ENCODE measurements at regions not wholly inside any gene's neighbourhood (a gene's known extent, or its start where the extent isn't known, plus 50 kb on each side); places are given as distances from the start of the nearest gene placed in this dataset.

DNA sequence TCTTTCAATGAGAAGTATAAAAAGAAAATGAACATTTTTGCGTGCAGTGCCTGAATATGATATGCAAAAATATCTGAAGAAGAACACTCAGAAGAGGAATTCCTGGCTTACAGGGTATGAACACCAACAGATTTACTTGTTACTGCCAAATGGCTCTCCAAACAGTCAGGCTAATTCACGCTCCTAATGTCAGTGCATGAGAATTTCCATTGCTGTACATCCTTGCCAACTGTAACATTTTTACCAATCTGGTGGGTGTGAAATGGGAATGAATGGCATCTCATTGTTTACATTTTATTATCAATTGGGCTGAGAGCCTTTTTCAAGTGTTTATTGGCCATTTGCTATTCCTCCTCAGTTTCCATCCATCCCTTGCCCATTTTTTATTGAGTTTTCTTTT, 365.3 kb upstream of the MAP3K7 start:
- no peak for DNase-seq (ENCODE audit: low spot score in 2 of 2)
- H3K4me3 ChIP-seq (ENCODE audit: low read depth, poor library complexity, severe bottlenecking): no peak overlapping the region
- TF ChIP-seq, protein P1, sequence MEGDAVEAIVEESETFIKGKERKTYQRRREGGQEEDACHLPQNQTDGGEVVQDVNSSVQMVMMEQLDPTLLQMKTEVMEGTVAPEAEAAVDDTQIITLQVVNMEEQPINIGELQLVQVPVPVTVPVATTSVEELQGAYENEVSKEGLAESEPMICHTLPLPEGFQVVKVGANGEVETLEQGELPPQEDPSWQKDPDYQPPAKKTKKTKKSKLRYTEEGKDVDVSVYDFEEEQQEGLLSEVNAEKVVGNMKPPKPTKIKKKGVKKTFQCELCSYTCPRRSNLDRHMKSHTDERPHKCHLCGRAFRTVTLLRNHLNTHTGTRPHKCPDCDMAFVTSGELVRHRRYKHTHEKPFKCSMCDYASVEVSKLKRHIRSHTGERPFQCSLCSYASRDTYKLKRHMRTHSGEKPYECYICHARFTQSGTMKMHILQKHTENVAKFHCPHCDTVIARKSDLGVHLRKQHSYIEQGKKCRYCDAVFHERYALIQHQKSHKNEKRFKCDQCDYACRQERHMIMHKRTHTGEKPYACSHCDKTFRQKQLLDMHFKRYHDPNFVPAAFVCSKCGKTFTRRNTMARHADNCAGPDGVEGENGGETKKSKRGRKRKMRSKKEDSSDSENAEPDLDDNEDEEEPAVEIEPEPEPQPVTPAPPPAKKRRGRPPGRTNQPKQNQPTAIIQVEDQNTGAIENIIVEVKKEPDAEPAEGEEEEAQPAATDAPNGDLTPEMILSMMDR (IDR thresholded peaks at IDR 0.05): no peak
- no peak for TF ChIP-seq POLR2A (IDR thresholded peaks at IDR 0.05)
- 72 to 81% methylated on average over 2 of the region's 2 CpGs for WGBS, 2 donors
- intact Hi-C loops (cut with DNase I; ENCODE audit: low total_unique reads): no loop called here

DNA sequence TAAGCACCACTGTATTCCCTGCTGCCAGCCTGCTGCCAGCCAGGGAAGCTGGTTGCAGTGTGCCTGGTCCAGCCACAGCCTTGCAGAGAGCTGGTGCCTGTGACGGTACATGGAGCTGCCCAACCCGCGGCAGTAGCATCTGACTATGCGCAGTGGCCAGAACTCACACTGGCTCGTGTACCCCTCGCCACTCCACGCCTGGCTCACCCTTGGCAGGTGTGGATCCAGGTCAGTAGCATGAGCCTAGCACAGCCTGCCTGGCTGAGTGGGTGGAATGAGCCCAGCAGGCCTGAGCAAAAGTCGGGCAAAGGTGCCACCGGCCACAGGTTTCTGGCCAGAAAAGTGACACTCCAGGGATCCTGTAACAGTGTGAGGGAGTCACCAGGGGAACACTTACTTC, 361.7 kb upstream of the MAP3K7 start:
- DNase-seq (ENCODE audit: low spot score in 2 of 2): no peak
- intact Hi-C loops (cut with DNase I; ENCODE audit: low total_unique reads): no loop called here
- no peak overlapping the region for H3K4me3 ChIP-seq (ENCODE audit: low read depth, poor library complexity, severe bottlenecking)
- TF ChIP-seq POLR2A (IDR thresholded peaks at IDR 0.05): no peak
- TF ChIP-seq, protein P1 (IDR thresholded peaks at IDR 0.05): no peak
- WGBS, 2 donors: 95 to 97% methylated on average over 2 to 9 of the region's 9 CpGs

DNA sequence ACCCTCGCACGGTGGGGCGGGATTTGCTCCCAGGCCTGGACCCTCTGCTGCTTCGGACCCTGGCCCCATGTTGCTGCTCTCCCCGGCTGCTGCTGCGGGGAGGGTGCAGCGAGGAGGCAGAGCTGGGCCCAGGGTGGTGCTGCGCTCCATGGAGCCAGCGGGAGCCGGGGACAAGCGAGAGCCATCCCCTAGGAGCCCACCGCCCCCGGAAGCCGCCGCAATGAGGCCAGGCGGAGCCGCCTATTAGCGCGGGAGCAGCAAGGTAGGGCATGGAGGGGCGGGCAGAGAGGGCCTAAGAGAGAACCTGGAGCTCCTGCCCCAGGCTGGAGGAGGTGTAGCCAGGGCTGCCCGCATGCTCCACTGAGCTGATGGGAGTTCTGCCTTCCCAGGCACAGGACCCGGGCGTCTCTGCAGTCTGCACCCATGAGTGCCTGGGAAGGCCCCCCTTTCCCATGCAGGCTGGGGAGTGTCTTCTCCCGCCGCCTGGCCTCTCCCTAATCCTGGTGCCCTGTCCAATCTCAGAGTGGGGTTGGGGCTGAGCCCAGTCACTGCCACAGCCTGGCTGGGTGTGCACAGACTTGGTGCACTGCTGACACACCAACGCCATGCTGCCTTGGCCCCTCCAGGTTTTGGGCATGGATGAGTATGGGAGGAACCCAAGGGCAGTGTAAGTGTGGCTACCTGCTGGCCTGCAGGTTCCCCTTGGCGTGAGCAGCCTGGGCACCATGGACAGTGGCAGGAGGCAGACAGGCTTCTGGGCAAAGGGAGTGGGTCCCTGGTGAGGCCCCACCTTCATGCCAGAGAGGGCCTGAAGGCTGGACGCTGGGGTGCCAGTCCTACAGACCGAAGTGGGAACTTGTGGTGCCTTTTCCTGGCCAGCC, 360.6 kb upstream of the MAP3K7 start:
- TF ChIP-seq, protein P1 (IDR thresholded peaks at IDR 0.05): no peak
- no peak for TF ChIP-seq POLR2A (IDR thresholded peaks at IDR 0.05)
- no peak overlapping the region for H3K4me3 ChIP-seq (ENCODE audit: low read depth, poor library complexity, severe bottlenecking)
- no peak for DNase-seq (ENCODE audit: low spot score in 2 of 2)
- 95 to 96% methylated on average over 18 to 25 of the region's 29 CpGs for WGBS, 2 donors
- intact Hi-C loops (cut with DNase I; ENCODE audit: low total_unique reads): no loop called here

DNA sequence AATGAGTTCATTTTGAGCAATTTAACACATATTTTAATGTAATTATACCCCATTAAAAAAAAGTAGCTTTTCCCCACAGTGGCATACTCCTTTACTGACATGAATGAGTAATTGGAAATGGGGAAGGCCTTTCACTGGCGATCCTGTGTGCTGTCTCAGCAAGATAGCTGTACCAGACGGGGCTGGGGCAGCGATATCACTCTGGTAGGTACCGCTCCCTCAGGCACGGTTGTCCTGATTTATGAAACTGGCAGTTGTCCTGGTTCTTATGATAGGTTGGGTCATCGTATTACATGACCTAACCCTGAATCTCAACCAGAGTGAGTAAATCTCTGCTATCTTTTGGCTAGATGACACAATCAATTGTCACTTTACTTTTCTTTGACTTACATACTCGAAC, 355.0 kb upstream of the MAP3K7 start:
- DNase-seq (ENCODE audit: low spot score in 2 of 2): no peak
- 58% methylated on average over 7 of the region's 7 CpGs for WGBS, 2 donors
- intact Hi-C loops (cut with DNase I; ENCODE audit: low total_unique reads): no loop called here
- no peak for TF ChIP-seq POLR2A (IDR thresholded peaks at IDR 0.05)
- TF ChIP-seq, protein P1 (IDR thresholded peaks at IDR 0.05): no peak
- no peak overlapping the region for H3K4me3 ChIP-seq (ENCODE audit: low read depth, poor library complexity, severe bottlenecking)

DNA sequence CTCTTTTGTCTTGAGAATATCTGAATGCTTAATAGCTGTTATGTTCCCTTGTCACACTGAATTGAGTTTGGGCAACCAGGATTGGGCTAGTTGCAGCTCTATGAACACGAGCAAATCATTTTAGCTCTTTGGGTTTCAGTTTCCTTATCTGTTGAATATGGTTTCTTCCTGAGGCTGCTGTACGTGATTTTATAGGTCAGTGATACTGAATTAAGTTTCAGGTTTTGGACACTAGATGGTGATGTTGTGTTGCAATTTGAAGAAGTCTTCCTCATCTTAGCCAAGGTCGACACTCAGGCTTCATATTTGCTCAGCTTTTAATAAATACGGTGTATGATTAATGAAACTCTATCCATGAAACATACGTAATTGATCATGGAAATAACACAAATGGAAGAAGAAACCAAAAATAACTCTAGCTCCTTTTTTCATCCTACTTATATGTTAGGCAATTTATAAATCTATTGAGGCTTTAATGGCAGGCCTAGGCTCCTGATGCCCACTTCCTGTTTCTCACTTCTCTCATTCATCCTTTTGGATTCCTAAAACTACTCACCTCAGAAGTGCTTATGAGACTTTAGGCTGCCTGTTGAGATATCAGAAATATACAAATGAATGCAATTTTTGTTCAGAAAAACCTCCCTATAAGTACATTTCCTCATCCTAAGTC, 354.1 kb upstream of the MAP3K7 start:
- intact Hi-C loops (cut with DNase I; ENCODE audit: low total_unique reads): no loop called here
- no peak for TF ChIP-seq POLR2A (IDR thresholded peaks at IDR 0.05)
- TF ChIP-seq, protein P1 (IDR thresholded peaks at IDR 0.05): no peak
- DNase-seq (ENCODE audit: low spot score in 2 of 2): no peak
- no peak overlapping the region for H3K4me3 ChIP-seq (ENCODE audit: low read depth, poor library complexity, severe bottlenecking)
- WGBS, 2 donors: 41 to 47% methylated on average over 5 of the region's 5 CpGs
